PC-3 (cell line): ENCODE measurements at regions not wholly inside any gene's neighbourhood (a gene's known extent, or its start where the extent isn't known, plus 50 kb on each side); places are given as distances from the start of the nearest gene placed in this dataset.

Experiments used
- ATAC-seq: fragments of 200-7000 bp; cut with Tn5 transposase; 2 replicates; pipeline ENCODE4 v1.9.1; 2020; ENCODE audit warnings: mild to moderate bottlenecking, moderate library complexity
- BruUV-seq: library from RNA; stranded (reverse); fragments of 400-500 nt; replicated peaks from 2 replicates; lab custom pipeline; 2021; lab: Mats Ljungman, UMichigan
- CTCF ChIA-PET: fragments of 300-600 bp; sonication (Branson Sonifier 250); formaldehyde crosslinking; loops from one replicate; lab custom pipeline; 2022; ENCODE audit warnings: antibody characterized with exemption; lab: Charles Lee
- POLR2A ChIA-PET: fragments of 300-600 bp; sonication (Branson Sonifier 250); formaldehyde crosslinking; loops from one replicate; lab custom pipeline; 2022; ENCODE audit warnings: antibody characterized with exemption; ENCODE audit not compliant: unreplicated experiment; lab: Charles Lee
- DNase-seq: peaks from one replicate; pipeline ENCODE4 v3.0.0-alpha.2; 2015
- H2AFZ ChIP-seq: fragments of 300-600 bp; sonication (generic); 2 replicates; pipeline ENCODE4 v1.6.0; 2016; ENCODE audit warnings: antibody characterized with exemption, low read length
- H3F3A ChIP-seq: fragments of 300-600 bp; sonication (generic); one replicate; pipeline ENCODE4 v1.6.0; 2017; ENCODE audit warnings: antibody characterized with exemption, low read length, control low read depth, mild to moderate bottlenecking; ENCODE audit not compliant: unreplicated experiment
- H3K27ac ChIP-seq: fragments of 300-600 bp; sonication (generic); 2 replicates; pipeline ENCODE4 v1.5.1; 2016; ENCODE audit warnings: mild to moderate bottlenecking, low read length
- H3K27me3 ChIP-seq: fragments of 300-600 bp; sonication (generic); 2 replicates; pipeline ENCODE4 v1.6.1; 2016; ENCODE audit warnings: low read length, mixed read lengths
- H3K36me3 ChIP-seq: fragments of 300-600 bp; sonication (generic); 2 replicates; pipeline ENCODE4 v1.6.1; 2016; ENCODE audit warnings: low read depth, mixed run types, low read length, mixed read lengths
- H3K4me1 ChIP-seq: fragments of 300-600 bp; sonication (generic); 2 replicates; pipeline ENCODE4 v1.5.1; 2016; ENCODE audit warnings: low read length; ENCODE audit not compliant: insufficient read depth
- H3K4me2 ChIP-seq: fragments of 300-600 bp; sonication (generic); 2 replicates; pipeline ENCODE4 v1.6.0; 2016; ENCODE audit warnings: low read length
- H3K4me3 ChIP-seq: fragments of 300-600 bp; sonication (generic); 2 replicates; pipeline ENCODE4 v1.5.1; 2016; ENCODE audit warnings: mild to moderate bottlenecking, low read length, mixed read lengths
- H3K79me2 ChIP-seq: fragments of 300-600 bp; sonication (generic); 2 replicates; pipeline ENCODE4 v1.6.1; 2017; ENCODE audit warnings: low read length, mixed read lengths
- H3K9ac ChIP-seq: fragments of 300-600 bp; sonication (generic); 2 replicates; pipeline ENCODE4 v1.6.0; 2016; ENCODE audit warnings: mild to moderate bottlenecking, low read length
- H3K9me2 ChIP-seq: fragments of 300-600 bp; sonication (generic); replicated peaks from 2 replicates; pipeline ENCODE4 v1.6.1; 2016; ENCODE audit warnings: mixed run types, low read length, mixed read lengths
- H3K9me3 ChIP-seq: fragments of 300-600 bp; sonication (generic); 2 replicates; pipeline ENCODE4 v1.6.1; 2016; ENCODE audit warnings: low read length, mixed read lengths
- H4K20me1 ChIP-seq: fragments of 300-600 bp; sonication (generic); 2 replicates; pipeline ENCODE4 v1.6.1; 2016; ENCODE audit warnings: low read length, mixed read lengths
- EZH2 ChIP-seq: fragments of 300-600 bp; sonication (generic); IDR thresholded peaks from one replicate; pipeline ENCODE4 v1.6.1; 2017; ENCODE audit warnings: antibody characterized with exemption, mild to moderate bottlenecking, low read length; ENCODE audit not compliant: unreplicated experiment
- EZH2phosphoT487 ChIP-seq: fragments of 300-600 bp; sonication (generic); IDR thresholded peaks from 2 replicates; pipeline ENCODE4 v1.6.1; 2018; ENCODE audit warnings: mild to moderate bottlenecking, antibody characterized with exemption, low read length, borderline replicate concordance
- intact Hi-C: fragments of 100-400 bp; cut with micrococcal nuclease; formaldehyde crosslinking; loops from 2 replicates; pipeline ENCODE4 v1.9.0; 2023
- TF ChIP-seq, protein P1 (sequence below): fragments of 300-600 bp; sonication (generic); conservative IDR thresholded peaks from 2 replicates; pipeline ENCODE4 v1.5.1; 2017; ENCODE audit warnings: antibody characterized with exemption, low read depth, mild to moderate bottlenecking, low read length

- Histone ChIP-seq H3K4me2 (no peak overlapping the region), H3K36me3 (no peaks in the 10 kb centered on the region), H3K27ac (no peak overlapping the region), H3F3A (no peaks in the 10 kb centered on the region), H3K9me3 (no peaks in the 10 kb centered on the region), H2AFZ (no peak overlapping the region), H3K79me2 (no peaks in the 10 kb centered on the region), H3K27me3 (no peaks in the 10 kb centered on the region), H3K4me3 (no peak overlapping the region), H3K4me1 (peaks cover 36% of the 10 kb centered on the region), H4K20me1 (no peaks in the 10 kb centered on the region), H3K9me2 (no peaks in the 10 kb centered on the region), H3K9ac (no peak overlapping the region)
- ChIA-PET CTCF (no interaction called here), POLR2A (no interaction called here)
- TF ChIP-seq EZH2phosphoT487 (no peak), EZH2 (no peak)
- TF ChIP-seq, protein P1, sequence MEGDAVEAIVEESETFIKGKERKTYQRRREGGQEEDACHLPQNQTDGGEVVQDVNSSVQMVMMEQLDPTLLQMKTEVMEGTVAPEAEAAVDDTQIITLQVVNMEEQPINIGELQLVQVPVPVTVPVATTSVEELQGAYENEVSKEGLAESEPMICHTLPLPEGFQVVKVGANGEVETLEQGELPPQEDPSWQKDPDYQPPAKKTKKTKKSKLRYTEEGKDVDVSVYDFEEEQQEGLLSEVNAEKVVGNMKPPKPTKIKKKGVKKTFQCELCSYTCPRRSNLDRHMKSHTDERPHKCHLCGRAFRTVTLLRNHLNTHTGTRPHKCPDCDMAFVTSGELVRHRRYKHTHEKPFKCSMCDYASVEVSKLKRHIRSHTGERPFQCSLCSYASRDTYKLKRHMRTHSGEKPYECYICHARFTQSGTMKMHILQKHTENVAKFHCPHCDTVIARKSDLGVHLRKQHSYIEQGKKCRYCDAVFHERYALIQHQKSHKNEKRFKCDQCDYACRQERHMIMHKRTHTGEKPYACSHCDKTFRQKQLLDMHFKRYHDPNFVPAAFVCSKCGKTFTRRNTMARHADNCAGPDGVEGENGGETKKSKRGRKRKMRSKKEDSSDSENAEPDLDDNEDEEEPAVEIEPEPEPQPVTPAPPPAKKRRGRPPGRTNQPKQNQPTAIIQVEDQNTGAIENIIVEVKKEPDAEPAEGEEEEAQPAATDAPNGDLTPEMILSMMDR: no peak
- DNase-seq (no peak), ATAC-seq (no peak)
- BruUV-seq: no TSS peak
- intact Hi-C loops: loop anchor here (10.0 kb wide), 1 partner anchor 221 kb away; no protein-coding TSS in a partner anchor
These were observed 610.9 kb upstream of the CITED2 start for GRCh38 chr6:139985236-139985815.

- H4K20me1 ChIP-seq: no peaks in the 10 kb centered on the region
- H3K27me3 ChIP-seq: no peaks in the 10 kb centered on the region
- no peaks in the 10 kb centered on the region for H3F3A ChIP-seq
- no peaks in the 10 kb centered on the region for H3K9me3 ChIP-seq
- TF ChIP-seq EZH2: no peak
- no peak for TF ChIP-seq EZH2phosphoT487
- no peak overlapping the region for H3K9ac ChIP-seq
- no TSS peak for BruUV-seq
- H3K9me2 ChIP-seq: no peaks in the 10 kb centered on the region
- DNase-seq (no peak), ATAC-seq (no peak)
- H3K79me2 ChIP-seq: no peaks in the 10 kb centered on the region
- H3K4me1 ChIP-seq: peaks cover 36% of the 10 kb centered on the region
- H2AFZ ChIP-seq: no peak overlapping the region
- 0 out of 2 replicates have a peak overlapping the region, but pooled peaks have one; percentile 6 for H3K4me2 ChIP-seq
- no peaks in the 10 kb centered on the region for H3K36me3 ChIP-seq
- peak overlapping the region; percentile 57 for H3K27ac ChIP-seq
- ChIA-PET POLR2A (no interaction called here), CTCF (no interaction called here)
- intact Hi-C loops: loop anchor here (5.0 to 10.0 kb wide), 3 partner anchors 72 to 220 kb away; no protein-coding TSS in a partner anchor
- no peak overlapping the region for H3K4me3 ChIP-seq
These were observed 609.9 kb upstream of the CITED2 start for GRCh38 chr6:139984317-139984716.

GRCh38 chr6:139983555-139984276 lies 609.3 kb upstream of the CITED2 start:
- peaks cover 36% of the 10 kb centered on the region for H3K4me1 ChIP-seq
- no peaks in the 10 kb centered on the region for H3K36me3 ChIP-seq
- H3K27ac ChIP-seq: peak overlapping the region; percentile 75
- no TSS peak for BruUV-seq
- H3K4me2 ChIP-seq: peak overlapping the region; percentile 61
- no peak overlapping the region for H3K4me3 ChIP-seq
- peak; percentile 40 for ATAC-seq
- H3K79me2 ChIP-seq: no peaks in the 10 kb centered on the region
- no peaks in the 10 kb centered on the region for H3K27me3 ChIP-seq
- peak; percentile 85 for DNase-seq
- ChIA-PET CTCF (no interaction called here), POLR2A (no interaction called here)
- intact Hi-C loops: loop anchor here (2.0 to 10.0 kb wide), 4 partner anchors 71 to 327 kb away; no protein-coding TSS in a partner anchor
- H2AFZ ChIP-seq: no peak overlapping the region
- no peak for TF ChIP-seq EZH2phosphoT487
- H4K20me1 ChIP-seq: no peaks in the 10 kb centered on the region
- no peaks in the 10 kb centered on the region for H3F3A ChIP-seq
- no peaks in the 10 kb centered on the region for H3K9me2 ChIP-seq
- no peaks in the 10 kb centered on the region for H3K9me3 ChIP-seq
- no peak overlapping the region for H3K9ac ChIP-seq
